ENCODE measurements at regions not wholly inside any gene's neighbourhood (a gene's known extent, or its start where the extent isn't known, plus 50 kb on each side); places are given as distances from the start of the nearest gene placed in this dataset.

DNA sequence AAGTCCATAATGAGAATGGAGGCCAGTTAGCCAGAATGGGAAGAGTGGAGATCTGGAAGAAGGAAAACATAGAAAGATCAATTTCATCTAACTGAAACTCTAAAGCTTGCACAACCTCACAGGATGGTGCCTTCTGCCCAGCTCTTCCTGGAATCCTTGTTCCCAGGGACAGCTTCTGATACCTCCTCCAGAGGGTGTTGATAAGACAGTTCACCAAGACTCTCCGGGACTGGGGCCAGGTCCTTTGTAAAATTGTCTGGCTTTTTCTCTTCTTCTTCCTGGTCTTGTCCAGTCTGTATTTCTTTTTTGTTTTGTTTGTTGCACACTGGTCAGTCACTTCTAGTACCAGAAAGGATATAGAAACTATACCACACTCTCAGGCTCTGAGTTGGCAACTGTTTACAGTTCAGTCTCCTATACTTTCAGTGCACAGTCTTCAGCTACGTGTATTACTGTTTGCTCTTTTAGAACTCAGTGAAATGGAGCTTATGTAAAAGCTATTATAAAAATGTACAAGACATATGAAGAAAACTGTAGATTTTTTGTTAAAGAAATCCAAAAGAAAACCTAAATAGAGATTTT, 142.8 kb upstream of the RPL34 start:
- TF ChIP-seq, protein P1, sequence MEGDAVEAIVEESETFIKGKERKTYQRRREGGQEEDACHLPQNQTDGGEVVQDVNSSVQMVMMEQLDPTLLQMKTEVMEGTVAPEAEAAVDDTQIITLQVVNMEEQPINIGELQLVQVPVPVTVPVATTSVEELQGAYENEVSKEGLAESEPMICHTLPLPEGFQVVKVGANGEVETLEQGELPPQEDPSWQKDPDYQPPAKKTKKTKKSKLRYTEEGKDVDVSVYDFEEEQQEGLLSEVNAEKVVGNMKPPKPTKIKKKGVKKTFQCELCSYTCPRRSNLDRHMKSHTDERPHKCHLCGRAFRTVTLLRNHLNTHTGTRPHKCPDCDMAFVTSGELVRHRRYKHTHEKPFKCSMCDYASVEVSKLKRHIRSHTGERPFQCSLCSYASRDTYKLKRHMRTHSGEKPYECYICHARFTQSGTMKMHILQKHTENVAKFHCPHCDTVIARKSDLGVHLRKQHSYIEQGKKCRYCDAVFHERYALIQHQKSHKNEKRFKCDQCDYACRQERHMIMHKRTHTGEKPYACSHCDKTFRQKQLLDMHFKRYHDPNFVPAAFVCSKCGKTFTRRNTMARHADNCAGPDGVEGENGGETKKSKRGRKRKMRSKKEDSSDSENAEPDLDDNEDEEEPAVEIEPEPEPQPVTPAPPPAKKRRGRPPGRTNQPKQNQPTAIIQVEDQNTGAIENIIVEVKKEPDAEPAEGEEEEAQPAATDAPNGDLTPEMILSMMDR (IDR thresholded peaks at IDR 0.05): no peak
- no peak for TF ChIP-seq YY1 (IDR thresholded peaks at IDR 0.05; ENCODE audit: low read depth)
- no peak for TF ChIP-seq RXRA (IDR thresholded peaks at IDR 0.05; ENCODE audit: borderline replicate concordance, low read depth)
- no peak for TF ChIP-seq FOXJ3 (CRISPR knock-in tag; IDR thresholded peaks at IDR 0.05)
- TF ChIP-seq RFX5 (IDR thresholded peaks at IDR 0.05; ENCODE audit: low read length): no peak
- no peak for TF ChIP-seq USF2 (IDR thresholded peaks at IDR 0.05; ENCODE audit: borderline replicate concordance, low read depth, low read length)
- no peak for TF ChIP-seq POLR2AphosphoS5 (IDR thresholded peaks at IDR 0.05; ENCODE audit: low read depth, low read length)
- no peak for TF ChIP-seq JUND (IDR thresholded peaks at IDR 0.05)
